SK-N-MC (cell line): ENCODE measurements at regions not wholly inside any gene's neighbourhood (a gene's known extent, or its start where the extent isn't known, plus 50 kb on each side); places are given as distances from the start of the nearest gene placed in this dataset.

Experiments used
- EZH2 ChIP-seq: fragments of 200-600 bp; sonication (generic); IDR thresholded peaks from one replicate; pipeline ENCODE4 v1.6.1; 2017; ENCODE audit warnings: antibody characterized with exemption
- POLR2AphosphoS5 ChIP-seq: IDR thresholded peaks from 2 replicates; pipeline ENCODE4 v1.6.1; 2012; ENCODE audit warnings: mild to moderate bottlenecking, low read depth, low read length, borderline replicate concordance

- no peak for TF ChIP-seq EZH2
- TF ChIP-seq POLR2AphosphoS5 = no peak
Measured at GRCh38 chr15:68880382-68880781, 49.9 kb upstream of the SPESP1 start.
